SK-N-SH (cell line): ENCODE measurements at regions not wholly inside any gene's neighbourhood (a gene's known extent, or its start where the extent isn't known, plus 50 kb on each side); places are given as distances from the start of the nearest gene placed in this dataset.

Experiments used
- CTCF ChIA-PET: fragments of 300-600, 350-600 bp; formaldehyde crosslinking; extraction: SDS; loops from one replicate; lab custom pipeline; 2021; lab: Yijun Ruan, JAX
- POLR2A ChIA-PET: fragments of 350-600 bp; sonication (Branson Sonifier 250); formaldehyde crosslinking; extraction: SDS; loops from one replicate; lab custom pipeline; 2020; ENCODE audit warnings: antibody characterized with exemption, inconsistent platforms; lab: Yijun Ruan, JAX
- DNase-seq: peaks from one replicate; pipeline ENCODE4 v3.0.0; 2012
- H2AFZ ChIP-seq: fragments of 200-600 bp; sonication (generic); 2 replicates; pipeline ENCODE4 v1.8.1; 2016; ENCODE audit warnings: antibody characterized with exemption, mild to moderate bottlenecking, low read depth
- H3F3A ChIP-seq: fragments of 200-600 bp; sonication (generic); replicated peaks from 2 replicates; pipeline ENCODE3; 2016; ENCODE audit warnings: antibody characterized with exemption, mild to moderate bottlenecking; ENCODE audit not compliant: insufficient read depth
- H3K27ac ChIP-seq, 2 experiments: fragments of 200-500 bp in 1 of 2; fragments of 200-600 bp in 1 of 2; sonication (Bioruptor generic) in 1 of 2; sonication (generic), shearing (Covaris generic) in 1 of 2; 2 replicates each; pipeline versions ENCODE4 v1.5.1 to v1.6.1; 2014 to 2016; ENCODE audit warnings: low read depth in 2 of 2, inconsistent platforms in 1 of 2, low read length in 1 of 2, mild to moderate bottlenecking in 1 of 2, mixed read lengths in 1 of 2
- H3K27me3 ChIP-seq: fragments of 200-600 bp; sonication (generic), shearing (Covaris generic); 2 replicates; pipeline ENCODE4 v1.6.1; 2016; ENCODE audit warnings: mixed run types; ENCODE audit not compliant: insufficient read depth
- H3K36me3 ChIP-seq, 2 experiments: fragments of 200-500 bp in 1 of 2; fragments of 200-600 bp in 1 of 2; sonication (Bioruptor generic) in 1 of 2; sonication (generic) in 1 of 2; replicated peaks in 1 of 2; 2 replicates each; pipeline versions ENCODE3 to v1.5.1; 2014 to 2016; ENCODE audit warnings: low read length in 1 of 2, mild to moderate bottlenecking in 1 of 2; ENCODE audit not compliant: insufficient read depth in 2 of 2, control insufficient read depth in 1 of 2
- H3K4me1 ChIP-seq, 2 experiments: fragments of 200-500 bp in 1 of 2; fragments of 200-600 bp in 1 of 2; sonication (Bioruptor generic) in 1 of 2; sonication (generic), shearing (Covaris generic) in 1 of 2; 2 replicates each; pipeline versions ENCODE4 v1.5.1 to v1.6.1; 2014 to 2016; ENCODE audit warnings: low read depth in 1 of 2, low read length in 1 of 2, mixed run types in 1 of 2; ENCODE audit not compliant: insufficient read depth in 2 of 2, control insufficient read depth in 1 of 2
- H3K4me2 ChIP-seq: fragments of 200-600 bp; sonication (generic), shearing (Covaris generic); 2 replicates; pipeline ENCODE4 v1.6.1; 2017; ENCODE audit warnings: mixed run types
- H3K4me3 ChIP-seq, 2 experiments: fragments of 200-500 bp in 1 of 2; fragments of 200-600 bp in 1 of 2; sonication (Bioruptor generic) in 1 of 2; sonication (generic), shearing (Covaris generic) in 1 of 2; 2 replicates each; pipeline versions ENCODE4 v1.5.1 to v1.8.1; 2014 to 2016; ENCODE audit warnings: low read depth in 2 of 2, inconsistent platforms in 1 of 2, low read length in 1 of 2, mild to moderate bottlenecking in 1 of 2, mixed read lengths in 1 of 2, moderate library complexity in 1 of 2
- H3K79me2 ChIP-seq: fragments of 200-600 bp; sonication (generic); 2 replicates; pipeline ENCODE4 v1.8.1; 2017; ENCODE audit warnings: mild to moderate bottlenecking; ENCODE audit not compliant: insufficient read depth
- H3K9ac ChIP-seq: fragments of 200-600 bp; sonication (generic); 2 replicates; pipeline ENCODE4 v1.6.1; 2017; ENCODE audit warnings: mixed run types
- H3K9me2 ChIP-seq: fragments of 200-600 bp; sonication (generic); 2 replicates; pipeline ENCODE4 v1.6.1; 2017; ENCODE audit warnings: mixed run types
- H3K9me3 ChIP-seq: fragments of 200-600 bp; sonication (generic); 2 replicates; pipeline ENCODE4 v1.6.1; 2017; ENCODE audit warnings: mixed run types, mild to moderate bottlenecking, moderate library complexity
- H4K20me1 ChIP-seq: fragments of 200-600 bp; sonication (generic); 2 replicates; pipeline ENCODE4 v1.6.1; 2017; ENCODE audit warnings: mild to moderate bottlenecking, mixed run types; ENCODE audit not compliant: insufficient read depth
- ELF1 ChIP-seq: IDR thresholded peaks from 2 replicates; pipeline ENCODE4 v1.4.0; 2012
- EZH2phosphoT487 ChIP-seq: fragments of 200-600 bp; sonication (generic); IDR thresholded peaks from 2 replicates; pipeline ENCODE4 v1.6.1; 2017; ENCODE audit warnings: low read depth, mixed run types, mild to moderate bottlenecking, antibody characterized with exemption, moderate library complexity, borderline replicate concordance
- FOSL2 ChIP-seq: IDR thresholded peaks from 2 replicates; pipeline ENCODE4 v1.4.0; 2012; ENCODE audit warnings: low read depth, mild to moderate bottlenecking, moderate library complexity, borderline replicate concordance
- FOXJ3 ChIP-seq: sonication (generic); formaldehyde crosslinking; IDR thresholded peaks from 2 replicates; pipeline ENCODE4 v1.5.1; 2020; ENCODE audit warnings: mild to moderate bottlenecking, missing genetic modification reagents
- GATA2 ChIP-seq: sonication (generic); formaldehyde crosslinking; IDR thresholded peaks from 2 replicates; pipeline ENCODE4 v1.5.0; 2020; ENCODE audit warnings: mild to moderate bottlenecking, missing genetic modification reagents
- NRF1 ChIP-seq: IDR thresholded peaks from 2 replicates; pipeline ENCODE4 v1.6.1; 2012; ENCODE audit warnings: low read depth, mild to moderate bottlenecking, low read length
- RAD21 ChIP-seq: IDR thresholded peaks from 2 replicates; pipeline ENCODE4 v1.6.1; 2012; ENCODE audit warnings: mild to moderate bottlenecking, low read length
- SIN3A ChIP-seq: IDR thresholded peaks from 2 replicates; pipeline ENCODE4 v1.6.1; 2012; ENCODE audit warnings: low read depth, mild to moderate bottlenecking, low read length, moderate library complexity, borderline replicate concordance
- SMC3 ChIP-seq: IDR thresholded peaks from 2 replicates; pipeline ENCODE4 v1.6.1; 2012; ENCODE audit warnings: low read depth, low read length, improper control_type of control experiment
- TAF1 ChIP-seq: IDR thresholded peaks from 2 replicates; pipeline ENCODE4 v1.6.1; 2012; ENCODE audit warnings: low read depth, mild to moderate bottlenecking, low read length, moderate library complexity, borderline replicate concordance
- USF2 ChIP-seq: fragments of 150-350 bp; IDR thresholded peaks from 2 replicates; pipeline ENCODE4 v1.6.1; 2017; ENCODE audit warnings: antibody characterized with exemption, low read length, low read depth, borderline replicate concordance
- YY1 ChIP-seq: IDR thresholded peaks from 2 replicates; pipeline ENCODE4 v1.4.0; 2012; ENCODE audit warnings: low read depth, mild to moderate bottlenecking

DNA sequence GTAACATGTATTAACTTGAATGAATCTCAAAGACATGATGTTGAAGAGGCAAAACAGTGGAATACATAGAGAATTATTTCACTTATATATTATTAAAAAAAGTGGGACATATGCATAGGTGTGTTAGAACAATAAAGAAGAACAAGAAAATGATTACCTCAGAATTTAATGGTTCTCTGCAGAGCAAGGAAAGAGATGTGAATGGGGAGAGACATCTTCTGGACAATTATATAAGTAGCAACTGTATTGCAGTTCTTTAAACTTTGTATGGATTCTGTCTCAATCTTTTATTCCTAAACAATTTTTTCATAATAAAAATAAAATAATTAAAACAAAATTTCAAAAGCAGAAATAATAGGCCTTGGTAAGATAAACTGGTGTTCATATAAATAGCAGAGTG, 674.9 kb upstream of the ADGRL4 start:
- H4K20me1 ChIP-seq: no peaks in the 10 kb centered on the region
- H3F3A ChIP-seq: no peaks in the 10 kb centered on the region
- no peak overlapping the region for H3K4me2 ChIP-seq
- no peak for DNase-seq
- H3K9me3 ChIP-seq: 0 out of 2 replicates have a peak, but pooled peaks cover 10% of the 10 kb centered on the region
- H3K9me2 ChIP-seq: no peaks in the 10 kb centered on the region
- TF ChIP-seq SMC3 (no peak), NRF1 (no peak), ELF1 (no peak)
- CTCF ChIA-PET: no interaction called here
- no peak overlapping the region for H3K27ac ChIP-seq
- H3K27me3 ChIP-seq: no peaks in the 10 kb centered on the region
- H2AFZ ChIP-seq: no peak overlapping the region
- no peaks in the 10 kb centered on the region for H3K79me2 ChIP-seq
- H3K4me1 ChIP-seq: no peaks in the 10 kb centered on the region
- POLR2A ChIA-PET: interaction anchor here (0.7 kb wide), 1 partner anchor 9 kb away, joined by 3 read pairs; no protein-coding TSS in a partner anchor
- H3K4me3 ChIP-seq: no peak overlapping the region
- H3K9ac ChIP-seq: no peak overlapping the region
- no peaks in the 10 kb centered on the region for H3K36me3 ChIP-seq

DNA sequence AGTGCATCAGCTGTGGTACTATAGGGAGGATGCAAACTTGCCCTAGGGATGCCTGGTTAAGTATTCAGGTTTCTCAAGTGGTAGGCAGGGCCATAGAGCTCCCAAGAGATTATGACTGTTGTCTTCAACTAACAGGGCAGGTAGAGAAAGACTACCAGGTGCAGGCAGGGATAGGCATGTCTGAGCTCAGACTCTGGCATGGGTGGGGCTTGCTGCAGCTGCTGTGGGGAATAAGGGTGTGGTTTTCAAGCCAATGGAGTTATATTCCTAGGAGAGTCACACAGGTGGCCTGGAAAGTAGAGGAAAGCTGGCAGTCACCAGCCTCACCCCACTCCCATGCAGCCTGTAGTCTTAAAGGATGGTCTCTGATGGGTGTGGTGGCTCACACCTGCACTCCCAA, 673.4 kb upstream of the ADGRL4 start:
- Histone ChIP-seq H3K4me3 (no peak overlapping the region), H3K4me1 (no peaks in the 10 kb centered on the region), H3K4me2 (no peak overlapping the region), H3K9me2 (no peaks in the 10 kb centered on the region), H3K27me3 (no peaks in the 10 kb centered on the region), H3K27ac (no peak overlapping the region), H3K9ac (no peak overlapping the region), H4K20me1 (no peaks in the 10 kb centered on the region), H3K36me3 (no peaks in the 10 kb centered on the region), H3K9me3 (0 out of 2 replicates have a peak, but pooled peaks cover 10% of the 10 kb centered on the region), H3K79me2 (no peaks in the 10 kb centered on the region), H3F3A (no peaks in the 10 kb centered on the region), H2AFZ (no peak overlapping the region)
- ChIA-PET CTCF (interaction anchor here (1.1 kb wide), 1 partner anchor 25 kb away, joined by 3 read pairs; no protein-coding TSS in a partner anchor), POLR2A (no interaction called here)
- DNase-seq: no peak
- TF ChIP-seq GATA2 (CRISPR knock-in tag) (no peak), USF2 (no peak), EZH2phosphoT487 (no peak), YY1 (no peak), FOSL2 (no peak), SIN3A (no peak), FOXJ3 (CRISPR knock-in tag) (no peak), RAD21 (no peak), TAF1 (no peak)
